GM19025 (cell line): ENCODE measurements at regions not wholly inside any gene's neighbourhood (a gene's known extent, or its start where the extent isn't known, plus 50 kb on each side); places are given as distances from the start of the nearest gene placed in this dataset.

Experiments
- ATAC-seq: cut with Tn5 transposase; IDR thresholded peaks from one replicate; pipeline ENCODE4 v1.9.1; 2021; ENCODE audit warnings: mild to moderate bottlenecking, low read depth, moderate library complexity; ENCODE audit not compliant: unreplicated experiment

DNA sequence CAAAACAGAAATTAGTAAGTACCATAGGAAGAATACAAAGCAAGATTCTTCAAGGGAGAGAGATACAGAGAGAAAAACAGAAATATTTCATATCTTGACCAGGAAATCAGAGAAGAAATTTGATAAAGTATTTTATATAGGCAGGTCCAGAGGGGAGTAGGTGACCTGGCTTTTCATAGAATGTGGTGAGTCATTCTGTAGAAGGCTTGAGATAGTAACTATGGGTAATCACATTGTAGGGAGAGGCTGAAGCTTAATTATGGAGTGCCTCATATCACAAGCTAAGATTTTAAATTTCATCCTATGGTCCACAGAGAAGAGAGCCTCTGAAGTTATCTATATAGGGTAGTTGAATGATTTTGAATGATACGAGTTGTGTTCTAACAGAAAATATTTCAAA lies 195.0 kb upstream of the CYRIA start:
- ATAC-seq = no peak

DNA sequence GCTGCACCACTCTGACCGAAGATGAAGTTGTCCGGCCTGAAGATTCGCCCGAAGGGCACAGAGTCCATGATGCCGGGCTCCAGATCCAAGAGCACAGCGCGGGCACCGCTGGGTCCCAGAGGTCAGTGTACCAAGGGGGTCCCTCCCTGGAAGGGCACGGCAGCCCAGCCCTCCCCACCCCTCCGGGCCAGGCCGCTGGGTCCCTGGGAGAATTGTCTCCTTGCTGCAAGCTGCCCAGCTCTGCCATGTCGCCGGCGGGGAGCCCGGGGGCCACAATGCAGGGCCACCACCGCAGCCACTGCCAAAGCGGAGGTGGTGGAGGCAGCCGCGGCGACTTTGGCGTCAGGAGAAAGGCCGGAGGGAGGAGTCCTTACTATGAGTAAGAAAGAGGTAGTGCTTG lies 189.5 kb upstream of the CYRIA start:
- no peak for ATAC-seq

DNA sequence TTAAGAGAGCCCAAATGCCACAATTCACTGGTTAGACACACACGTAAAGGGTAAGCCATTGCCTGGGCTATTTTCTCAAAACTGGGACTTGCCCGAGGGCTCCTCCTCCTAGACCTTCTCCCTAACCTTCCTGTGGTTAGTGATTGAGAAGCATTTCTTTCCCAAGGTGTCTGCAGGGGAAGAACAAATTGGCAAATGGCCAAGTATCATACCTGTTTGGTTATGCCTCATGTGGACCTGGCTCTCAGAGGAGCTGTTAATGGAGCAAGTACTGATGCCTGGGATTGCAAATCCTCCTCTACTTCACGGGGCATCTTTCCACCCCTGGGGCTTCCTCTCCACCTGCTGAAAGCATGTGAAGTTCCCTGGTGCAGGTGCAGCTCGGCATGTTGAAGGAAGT lies 187.5 kb upstream of the CYRIA start:
- no peak for ATAC-seq

DNA sequence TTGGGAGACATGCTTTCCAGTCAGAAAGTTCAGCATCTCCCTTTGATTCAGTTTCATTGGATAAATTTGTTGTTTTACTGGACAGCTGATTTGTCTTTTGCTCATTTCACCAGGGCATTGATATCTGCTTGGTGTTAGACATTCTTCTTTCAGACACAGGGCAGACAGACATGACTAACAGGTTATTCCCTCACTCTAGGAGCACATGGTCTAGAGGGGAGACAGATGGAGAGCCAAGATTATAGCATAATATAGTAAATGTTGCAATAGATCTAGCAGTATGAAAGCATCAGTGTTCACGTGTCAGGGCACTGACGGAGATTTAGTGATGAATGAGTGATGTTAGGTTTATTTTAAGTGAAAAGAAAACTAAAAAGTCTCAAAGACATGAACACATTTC lies 187.0 kb upstream of the CYRIA start:
- ATAC-seq = no peak

DNA sequence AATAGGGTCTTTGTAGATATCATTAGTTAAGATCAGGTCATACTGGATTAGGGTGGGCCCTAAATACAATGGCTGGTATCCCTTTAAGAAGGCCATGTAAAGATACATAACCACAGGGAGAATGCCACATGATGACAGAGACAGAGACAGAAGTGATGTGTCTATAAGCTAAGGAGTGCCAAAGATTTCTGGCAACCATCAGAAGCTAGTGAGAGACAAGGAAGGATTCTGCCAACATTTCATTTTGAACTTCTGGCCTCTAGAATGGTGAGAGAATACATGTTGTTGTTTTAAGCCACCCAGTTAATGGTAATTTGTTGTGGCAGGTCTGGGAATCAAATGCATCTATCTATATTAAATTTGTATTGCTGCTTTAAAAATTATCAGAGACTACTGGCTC lies 185.5 kb upstream of the CYRIA start:
- ATAC-seq = no peak

DNA sequence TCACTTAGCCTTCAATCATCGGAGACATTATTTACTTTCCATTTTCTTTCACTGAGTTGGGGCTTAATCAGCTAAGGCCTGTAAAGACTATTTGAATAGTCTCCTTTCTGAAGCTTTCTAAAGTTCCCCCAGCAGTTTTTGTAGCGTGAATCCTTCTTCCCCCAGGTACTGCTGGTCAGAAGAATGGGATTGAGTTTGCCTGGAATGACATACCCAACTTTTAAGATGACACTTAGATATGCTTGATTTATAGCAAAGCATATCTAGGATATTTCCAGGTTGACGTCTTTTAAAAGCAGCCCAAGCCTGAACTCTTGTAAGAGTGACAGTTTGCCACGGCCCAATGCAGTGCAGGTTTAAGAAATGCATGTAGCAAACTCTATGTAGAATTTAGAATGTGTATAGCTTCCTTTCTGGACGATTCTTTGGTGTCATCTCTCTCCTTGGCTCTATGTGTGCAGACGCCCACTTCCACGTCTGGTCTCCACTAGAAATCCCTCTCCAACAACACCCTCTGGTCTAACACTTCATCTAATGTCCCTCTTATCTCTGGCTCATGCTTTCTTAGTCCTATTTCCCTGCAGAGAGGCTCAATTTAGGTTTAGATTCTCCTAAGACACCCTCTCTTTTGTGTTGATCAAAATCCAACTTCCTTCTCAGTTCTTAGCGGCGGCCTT lies 175.0 kb upstream of the CYRIA start:
- ATAC-seq = no peak

DNA sequence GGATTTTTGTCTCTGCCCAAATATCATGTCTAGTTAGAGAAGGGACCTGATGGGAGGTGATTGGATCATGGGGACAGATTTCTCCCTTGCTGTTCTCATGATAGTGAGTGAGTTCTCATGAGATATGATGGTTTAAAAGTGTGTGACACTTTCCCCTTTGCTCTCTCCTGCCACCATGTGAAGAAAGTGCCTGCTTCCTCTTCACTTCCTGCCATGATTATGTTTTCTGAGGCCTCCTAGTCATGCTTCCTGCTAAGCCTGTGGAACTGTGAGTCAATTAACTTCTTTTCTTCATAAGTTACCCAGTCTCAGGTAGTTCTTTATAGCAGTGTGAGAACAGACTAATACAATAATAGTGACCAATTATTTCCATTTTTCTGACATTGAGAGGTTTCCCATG lies 167.3 kb upstream of the CYRIA start:
- ATAC-seq = no peak

DNA sequence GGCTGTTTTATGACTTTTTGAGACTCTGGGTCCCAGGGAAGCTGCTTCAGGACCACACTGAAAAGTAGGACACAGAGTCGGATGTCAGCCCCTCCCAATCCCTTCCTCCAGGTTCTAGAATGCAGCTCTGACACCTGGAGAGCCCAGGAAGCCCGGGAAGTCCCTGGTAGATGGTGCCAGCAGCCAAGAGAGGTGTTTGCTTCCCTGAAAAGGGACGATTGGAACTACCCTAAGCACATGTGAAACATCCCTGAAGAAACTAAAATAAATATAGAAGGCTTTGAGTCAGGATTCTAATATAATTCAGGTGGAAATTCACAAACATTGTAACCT lies 163.2 kb upstream of the CYRIA start:
- ATAC-seq = no peak

DNA sequence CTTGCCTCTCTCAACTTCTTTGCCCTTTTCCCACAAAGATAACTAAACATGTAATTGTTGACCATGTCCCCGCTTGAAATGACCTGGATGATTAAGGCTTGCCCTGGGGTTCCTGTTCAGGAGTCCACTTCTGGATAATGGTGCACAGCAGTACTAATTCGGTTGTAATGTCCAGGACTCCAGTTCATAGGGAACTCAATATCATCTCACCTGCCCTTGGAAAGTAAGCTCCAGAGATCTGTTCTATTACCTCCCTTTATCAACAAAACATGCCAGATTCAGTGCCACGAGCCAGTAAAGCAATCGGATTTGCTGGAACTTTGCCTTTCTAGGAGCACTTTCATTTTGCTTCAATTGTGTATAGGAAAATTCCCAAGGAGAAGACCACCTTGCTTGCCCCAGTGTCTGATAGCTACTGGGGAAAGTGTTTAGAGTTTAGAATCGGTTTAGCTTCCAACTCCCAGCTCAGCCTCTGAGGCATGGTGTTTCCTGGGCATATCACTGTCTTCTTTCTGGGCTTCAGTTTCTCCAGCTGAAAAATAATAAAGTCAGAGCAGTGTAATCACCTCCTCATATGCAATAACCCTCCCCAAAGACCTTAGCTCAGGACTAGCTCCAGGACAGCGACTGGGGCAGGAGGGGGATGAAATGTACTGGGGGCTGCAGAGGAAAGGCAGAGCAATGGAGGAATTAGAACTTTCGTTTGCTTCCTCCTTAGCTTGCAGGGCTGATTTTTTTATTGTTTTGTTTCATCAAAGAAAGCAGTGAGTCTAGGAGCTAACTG lies 162.6 kb upstream of the CYRIA start:
- no peak for ATAC-seq

DNA sequence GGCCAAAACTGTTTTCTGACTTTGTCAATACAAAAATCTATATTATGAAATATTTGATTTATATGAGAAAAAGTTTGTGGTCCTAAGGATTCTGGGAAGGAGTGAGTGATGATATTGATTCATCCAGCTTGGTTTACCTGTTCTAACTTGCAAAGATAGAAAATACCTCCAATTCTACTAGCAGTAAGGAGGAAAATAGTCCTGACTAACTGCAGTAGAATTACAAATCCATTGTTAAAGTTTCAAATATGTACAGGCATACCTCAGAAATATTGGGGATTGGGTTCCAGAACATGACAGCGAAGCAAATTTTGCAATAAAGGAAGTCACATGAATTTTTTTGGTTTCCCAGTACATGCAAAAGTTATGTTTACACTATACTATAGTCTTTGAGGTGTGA lies 158.8 kb upstream of the CYRIA start:
- ATAC-seq = no peak

DNA sequence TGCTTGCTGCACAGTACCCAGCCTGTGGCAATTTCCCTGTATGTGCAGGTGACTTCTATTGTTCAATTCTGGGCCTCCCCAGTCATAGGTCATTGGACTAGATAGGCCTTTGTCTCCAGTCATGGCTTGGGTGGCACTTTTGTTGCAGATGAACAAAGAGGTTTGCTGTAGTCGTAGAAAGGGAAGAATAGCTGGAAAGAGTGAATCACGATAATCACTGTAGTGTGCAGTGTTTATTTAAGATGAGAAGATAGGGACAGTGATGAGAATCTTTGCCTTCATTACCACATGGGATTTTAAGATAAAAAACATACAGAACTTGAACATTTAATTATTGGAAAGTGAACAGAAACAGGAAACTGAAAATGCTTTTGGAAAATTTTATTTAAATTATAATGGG lies 156.1 kb upstream of the CYRIA start:
- no peak for ATAC-seq

DNA sequence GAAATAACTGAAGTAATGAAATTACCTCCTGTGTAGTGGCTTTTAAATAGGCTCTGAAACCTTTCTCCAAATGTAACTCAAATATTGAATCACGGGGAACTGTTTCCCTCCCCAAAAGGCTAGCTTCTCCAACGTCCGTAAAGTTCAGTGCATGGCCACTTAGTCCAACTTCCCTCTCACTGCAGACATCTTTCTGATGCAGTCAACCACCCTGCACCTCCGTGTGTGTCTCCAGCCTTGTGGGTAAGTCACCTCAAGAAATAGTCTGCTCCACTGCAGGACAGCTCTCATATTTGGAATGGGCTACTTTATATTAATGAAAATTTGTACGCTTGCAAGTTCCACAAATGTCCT lies 152.5 kb upstream of the CYRIA start:
- ATAC-seq = no peak

DNA sequence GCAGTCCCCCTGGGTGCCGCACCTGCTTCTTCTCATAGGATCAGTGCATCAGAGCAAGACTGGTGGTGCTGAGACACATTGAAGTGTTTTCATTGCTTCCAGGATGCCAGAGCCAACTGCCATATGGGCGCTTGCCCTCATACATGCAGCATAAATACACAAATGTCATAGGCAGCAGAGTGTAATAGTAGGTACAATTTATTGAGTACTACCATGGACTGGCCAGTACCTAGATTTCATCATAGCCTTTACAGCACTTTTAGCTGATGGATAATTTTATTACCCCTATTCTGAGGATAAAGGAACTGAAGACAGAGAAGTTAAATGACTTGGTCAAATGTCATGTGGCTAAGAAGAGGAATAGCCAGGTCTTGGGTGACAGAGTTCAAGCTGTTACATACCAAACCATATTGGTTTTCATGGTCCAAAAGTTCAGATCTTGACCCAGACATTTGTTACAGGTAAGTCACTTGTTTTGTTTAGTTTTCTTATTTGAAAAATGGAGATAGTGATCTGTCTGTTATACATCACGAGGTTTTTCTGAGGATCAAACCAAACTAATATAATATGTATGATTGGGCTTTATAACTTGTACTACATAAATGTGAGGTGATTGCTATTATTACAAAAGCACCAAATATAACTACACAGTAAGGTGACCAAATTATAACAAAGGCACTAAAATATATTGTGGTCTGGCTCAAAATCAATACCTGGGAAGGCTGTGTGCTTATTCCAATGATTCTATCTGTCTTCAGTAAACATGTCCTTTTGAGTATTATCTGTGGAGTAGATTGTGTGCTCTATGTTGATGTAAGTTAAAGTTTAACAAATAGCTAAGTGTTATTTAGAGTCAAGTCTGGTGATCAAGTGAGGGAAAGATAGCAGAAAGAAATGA lies 151.9 kb upstream of the CYRIA start:
- no peak for ATAC-seq

DNA sequence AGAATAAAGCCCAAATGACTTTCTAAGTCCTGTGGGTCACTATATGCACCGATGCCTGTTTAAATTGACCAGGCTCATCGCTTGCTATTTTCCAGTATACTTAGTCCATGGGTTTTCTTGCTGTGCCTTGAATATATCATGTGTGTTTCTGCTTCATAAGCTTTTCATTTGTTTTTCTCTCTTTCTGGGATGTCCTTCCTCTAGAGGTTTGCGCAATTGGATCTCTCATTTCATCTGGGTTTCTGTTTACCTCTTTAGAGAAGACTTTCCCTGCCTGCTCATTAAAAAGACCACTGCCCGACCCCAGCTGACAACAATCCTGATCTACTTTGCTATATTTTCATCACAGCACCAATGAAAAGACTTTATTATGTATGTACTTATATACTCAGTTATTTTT lies 150.9 kb upstream of the CYRIA start:
- ATAC-seq = no peak

DNA sequence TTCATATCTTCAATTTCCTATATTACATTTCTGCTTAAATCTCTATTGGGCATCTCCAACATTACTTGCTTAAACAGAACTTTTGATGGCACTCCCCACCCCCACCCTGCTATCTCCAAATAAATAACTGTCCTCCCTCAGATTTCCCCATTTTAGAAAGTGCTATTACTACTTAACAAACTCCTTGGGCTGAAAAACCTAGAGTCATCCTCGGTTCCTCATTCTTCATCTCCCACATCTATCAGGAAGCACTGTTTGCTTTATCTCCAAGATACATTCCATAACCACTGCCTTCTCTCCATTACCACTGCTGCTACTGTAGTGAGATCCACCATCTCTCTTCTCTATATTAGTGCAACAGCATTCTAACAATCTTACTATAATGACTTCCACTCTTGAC lies 150.4 kb upstream of the CYRIA start:
- no peak for ATAC-seq

DNA sequence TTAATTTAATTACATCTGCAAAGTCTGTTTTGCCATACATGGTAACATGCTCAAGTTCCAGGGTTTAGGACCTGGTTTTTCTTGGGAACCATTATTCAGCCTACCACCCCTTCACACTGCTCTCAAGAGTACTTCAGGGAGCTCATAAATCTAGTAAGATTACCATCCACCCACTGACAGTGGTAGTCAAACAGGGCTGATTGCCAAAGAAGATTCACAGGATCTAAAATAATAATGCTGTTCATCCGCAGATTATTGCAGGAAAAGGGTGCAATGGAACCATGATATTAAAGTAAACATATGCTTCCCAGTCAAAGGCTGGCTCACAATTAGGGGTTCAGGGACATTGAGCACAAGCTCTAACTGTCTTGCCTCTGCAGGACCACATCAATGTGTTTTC lies 148.0 kb upstream of the CYRIA start:
- ATAC-seq = no peak

DNA sequence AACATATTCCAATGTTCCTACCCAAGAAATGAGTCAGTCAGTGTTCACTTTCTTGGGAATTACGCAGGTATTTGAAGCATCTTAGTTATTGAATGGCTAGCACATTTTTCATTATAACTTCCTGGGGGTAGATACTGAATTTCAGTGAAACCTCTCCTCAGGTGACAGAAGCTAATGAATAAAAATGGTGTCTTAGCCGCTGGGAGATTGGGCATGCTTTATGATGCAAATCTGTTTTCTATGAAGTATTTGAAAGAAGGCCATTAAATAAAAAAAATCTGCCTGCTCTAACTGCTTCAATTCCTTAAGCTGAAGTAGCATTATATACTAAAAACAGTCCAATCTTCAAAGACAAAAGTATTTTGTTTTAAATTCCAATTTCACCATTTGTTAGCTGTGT lies 132.8 kb upstream of the CYRIA start:
- no peak for ATAC-seq

DNA sequence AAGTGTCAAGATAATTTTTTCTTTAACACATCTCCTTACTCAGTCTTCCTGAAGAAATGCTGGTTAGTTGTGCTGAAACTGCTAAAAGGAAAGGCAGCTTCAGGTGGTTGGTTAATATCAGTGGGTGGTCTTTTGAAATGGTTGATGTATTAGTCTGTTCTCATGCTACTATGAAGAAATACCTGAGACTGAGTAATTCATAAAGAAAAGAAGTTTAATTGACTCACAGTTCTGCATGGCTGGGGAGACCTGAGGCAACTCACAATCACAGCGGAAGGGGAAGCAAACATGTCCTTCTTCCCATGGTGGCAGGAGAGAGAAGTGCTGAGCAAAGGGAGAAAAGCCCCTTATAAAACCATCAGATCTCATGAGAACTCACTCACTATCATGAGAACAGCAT lies 125.9 kb upstream of the CYRIA start:
- no peak for ATAC-seq

DNA sequence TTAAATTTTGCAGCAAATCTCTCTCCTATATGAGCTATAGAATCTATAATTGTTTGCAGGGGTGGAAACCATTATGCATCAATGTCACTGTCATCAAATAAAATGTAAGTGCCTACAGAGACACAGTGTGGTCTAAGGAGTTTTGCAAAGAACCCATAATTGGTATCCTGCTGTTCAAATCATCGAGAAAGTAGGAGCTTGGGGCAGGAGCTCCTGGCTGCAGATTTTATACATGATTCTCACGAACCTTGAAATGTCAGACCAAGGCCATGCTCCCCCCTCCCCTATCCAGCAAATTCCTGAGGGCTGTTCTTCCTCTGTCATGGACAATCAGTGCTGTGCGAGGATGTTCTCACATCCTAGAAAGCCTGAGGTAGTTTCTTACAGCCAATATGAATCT lies 119.5 kb upstream of the CYRIA start:
- ATAC-seq = no peak

DNA sequence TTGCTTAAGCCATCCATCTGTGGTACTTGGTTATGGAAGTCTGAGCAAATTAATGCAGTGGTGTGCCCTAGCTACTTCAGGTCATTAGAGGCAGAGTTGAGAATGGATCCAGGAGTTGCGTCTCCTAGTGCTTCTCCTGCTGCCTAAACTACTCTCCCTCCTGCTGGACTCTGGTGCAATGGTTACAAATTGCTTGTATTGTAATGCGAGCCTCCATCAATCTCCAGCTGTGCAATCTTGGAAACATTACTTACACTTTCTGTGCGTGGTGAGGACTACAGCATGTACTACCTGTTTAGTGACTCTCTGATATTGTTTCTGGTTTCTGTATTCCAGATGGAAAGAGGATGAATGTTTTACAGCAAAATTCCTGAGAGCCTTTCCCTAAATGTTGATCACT lies 119.0 kb upstream of the CYRIA start:
- no peak for ATAC-seq

DNA sequence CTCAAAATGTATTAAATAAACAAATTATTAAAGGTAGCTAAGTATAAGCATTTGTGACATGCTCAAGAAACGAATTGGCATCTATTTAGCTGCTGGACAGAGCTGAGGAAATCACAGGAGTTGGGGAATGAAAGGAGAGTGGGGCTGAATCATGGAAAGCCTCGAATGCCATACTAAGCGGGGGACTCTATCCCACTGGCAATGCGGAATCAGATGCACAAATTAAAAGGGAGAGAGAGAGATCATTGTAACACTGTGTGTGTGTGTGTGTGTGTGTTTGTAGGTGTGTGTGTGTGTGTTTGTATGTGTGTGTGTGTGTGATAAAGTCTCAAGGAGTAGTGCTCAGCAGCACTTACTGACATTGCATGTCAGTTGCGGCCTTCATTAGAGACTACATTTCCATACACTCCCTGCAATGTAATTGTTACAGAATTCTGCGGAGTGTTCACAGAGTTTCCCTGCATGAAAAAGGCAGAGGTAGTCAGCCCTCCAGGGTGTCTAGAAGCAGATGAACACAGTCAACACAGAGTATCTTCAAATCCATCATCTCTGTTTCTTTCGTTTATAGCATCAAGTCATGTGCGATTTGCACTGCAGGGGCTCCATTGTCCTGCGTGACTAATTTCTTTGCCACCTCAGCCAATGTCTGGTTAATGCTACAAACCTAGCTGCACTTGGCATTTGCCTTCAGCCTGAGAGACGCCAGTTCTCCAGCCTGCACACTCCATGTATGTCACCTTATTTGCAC lies 111.7 kb upstream of the CYRIA start:
- ATAC-seq = no peak
